ENCODE measurements at regions not wholly inside any gene's neighbourhood (a gene's known extent, or its start where the extent isn't known, plus 50 kb on each side); places are given as distances from the start of the nearest gene placed in this dataset.

DNA sequence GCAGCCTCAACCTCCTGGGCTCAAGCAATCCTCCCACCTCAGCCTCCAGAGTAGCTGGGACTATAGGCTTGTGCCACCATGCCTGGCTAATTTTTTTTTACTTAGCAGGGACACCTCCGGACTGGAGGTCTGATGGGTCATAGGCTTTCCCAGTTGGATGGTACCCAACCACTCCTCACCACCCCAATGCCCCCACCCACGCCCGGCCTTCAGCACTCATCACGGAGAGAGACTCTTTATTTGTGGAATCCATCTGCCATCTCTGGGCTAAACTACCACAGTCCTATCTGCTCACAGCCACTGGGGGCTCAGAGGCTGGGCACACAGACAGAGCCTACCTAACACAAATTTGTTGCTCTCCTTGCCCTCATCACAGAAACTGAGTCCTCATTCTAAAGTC, 58.3 kb upstream of the STXBP1 start:
- no peak for DNase-seq (ENCODE audit: low read depth)

DNA sequence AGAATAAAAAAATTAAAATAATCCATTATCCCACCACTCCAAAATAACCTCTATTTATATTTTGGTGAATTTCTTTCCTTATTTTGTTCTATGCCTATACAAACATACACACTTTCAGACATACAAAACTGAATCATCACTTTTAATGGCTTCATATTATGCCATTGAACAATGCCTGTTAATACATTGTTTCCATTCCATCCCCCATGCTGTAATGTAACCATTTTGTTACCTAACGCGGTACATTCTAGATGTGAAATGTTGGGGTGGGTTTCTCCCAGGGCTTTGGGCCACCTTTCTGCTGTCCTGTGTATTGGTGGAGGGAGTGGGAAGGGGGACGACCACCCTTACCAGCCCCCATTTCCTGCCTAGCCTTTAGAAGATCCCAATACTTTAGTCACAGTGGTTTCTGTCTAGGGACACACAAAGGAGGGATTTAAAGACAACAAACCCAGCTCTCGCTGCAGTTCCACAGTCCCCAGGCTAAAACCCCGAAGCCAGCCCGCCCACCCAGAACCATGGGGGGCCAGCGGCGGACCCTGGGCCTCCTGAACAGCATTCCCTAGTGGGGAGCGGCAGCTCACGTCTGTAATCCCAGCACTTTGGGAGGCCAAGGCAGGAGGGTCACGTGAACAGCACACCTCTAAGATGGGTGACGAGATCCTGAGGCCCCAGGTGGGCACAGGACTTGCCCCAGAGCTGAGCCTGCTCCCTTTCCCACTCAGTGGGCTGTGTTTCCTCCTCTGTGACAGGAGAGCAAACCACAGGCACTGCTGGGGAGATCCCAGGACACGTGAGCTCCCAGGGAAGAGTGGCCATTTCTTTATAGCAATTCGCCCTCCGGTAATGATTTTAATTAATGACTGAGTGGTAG, 56.9 kb upstream of the STXBP1 start:
- peak; percentile 69 for DNase-seq (ENCODE audit: low read depth)

DNA sequence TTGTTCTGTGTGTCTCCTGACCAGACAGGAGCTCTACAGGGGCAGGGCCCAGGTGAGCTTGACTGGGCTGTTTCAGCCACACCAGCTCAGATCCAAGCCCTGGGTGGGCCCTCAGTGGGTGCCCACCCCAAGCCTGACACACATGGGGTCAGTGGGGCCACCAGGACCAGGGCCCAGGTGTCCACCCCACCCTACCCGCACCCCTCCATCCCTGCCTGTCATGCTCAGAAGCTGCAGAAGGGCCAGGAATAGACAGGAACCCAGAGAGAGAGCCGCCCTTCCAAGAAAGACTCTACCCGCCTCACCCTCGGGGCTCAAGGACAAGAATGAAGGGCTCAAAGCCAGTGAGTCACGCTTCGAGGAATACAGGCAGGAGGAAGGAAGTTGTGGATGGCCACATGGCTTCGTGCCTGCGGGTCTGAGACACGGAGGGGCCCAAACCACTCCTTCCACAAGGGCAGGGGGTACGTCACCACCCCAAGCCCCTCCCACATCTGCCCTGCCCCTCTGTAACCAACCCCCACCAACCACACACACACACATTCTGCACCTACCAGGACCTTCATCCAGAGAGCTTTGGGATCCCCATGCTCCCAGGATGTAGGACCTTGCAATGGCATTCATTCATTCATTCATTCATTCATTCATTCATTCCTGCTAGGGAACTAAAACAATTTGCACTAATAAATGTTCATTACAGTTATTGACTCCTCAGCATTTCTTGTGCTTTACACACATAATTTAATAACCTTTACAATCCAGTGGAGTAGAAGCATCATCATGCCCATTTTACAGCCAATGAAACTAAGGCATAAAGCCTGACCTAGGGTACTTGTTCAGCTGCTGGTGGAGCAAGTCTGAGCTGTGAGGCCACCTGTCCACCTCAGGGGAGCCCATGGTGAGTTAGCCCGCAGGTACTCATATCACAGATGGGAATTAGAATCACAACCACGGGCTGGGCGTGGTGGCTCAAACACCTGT, 55.9 kb upstream of the STXBP1 start:
- peak; percentile 100 for DNase-seq (ENCODE audit: low read depth)

DNA sequence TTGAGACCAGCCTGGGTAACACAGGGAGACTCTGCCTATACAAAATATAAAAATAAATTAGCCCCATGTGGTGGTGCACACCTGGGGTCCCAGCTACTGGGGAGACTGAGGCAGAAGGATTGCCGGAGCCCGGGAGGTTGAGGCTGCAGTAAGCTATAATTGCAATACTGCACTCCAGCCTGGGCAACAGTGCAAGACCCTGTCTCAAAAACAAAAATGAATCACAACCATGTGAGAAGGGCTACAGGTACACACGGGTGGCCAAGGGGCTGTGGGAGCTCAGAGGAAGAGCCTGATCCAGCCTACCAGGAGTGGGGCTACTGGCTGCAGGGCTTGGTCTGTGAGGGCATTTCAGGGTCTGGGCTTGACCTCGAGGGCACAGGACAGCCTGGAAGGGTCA, 55.2 kb upstream of the STXBP1 start:
- no peak for DNase-seq (ENCODE audit: low read depth)

DNA sequence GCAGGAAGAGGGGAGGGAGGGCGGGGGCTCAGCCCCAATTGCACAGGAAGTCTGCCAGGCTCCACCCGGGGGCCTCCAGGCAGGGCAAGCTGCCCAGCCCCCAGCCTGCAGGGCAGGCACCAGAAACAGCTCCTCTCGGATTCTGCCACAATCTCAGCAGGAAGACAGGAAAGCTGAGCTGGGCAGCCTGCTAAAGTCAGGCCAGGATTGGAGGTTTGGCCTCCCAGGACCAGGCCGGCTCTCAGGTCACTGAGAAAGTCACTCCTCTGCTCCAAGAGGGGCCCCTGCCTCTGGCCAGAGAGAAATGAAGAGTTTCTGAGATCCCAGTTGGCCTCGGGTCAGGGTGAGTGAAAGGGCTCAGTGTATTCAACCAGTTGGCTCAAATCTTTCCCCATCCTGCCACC, 54.6 kb upstream of the STXBP1 start:
- peak; percentile 86 for DNase-seq (ENCODE audit: low read depth)

DNA sequence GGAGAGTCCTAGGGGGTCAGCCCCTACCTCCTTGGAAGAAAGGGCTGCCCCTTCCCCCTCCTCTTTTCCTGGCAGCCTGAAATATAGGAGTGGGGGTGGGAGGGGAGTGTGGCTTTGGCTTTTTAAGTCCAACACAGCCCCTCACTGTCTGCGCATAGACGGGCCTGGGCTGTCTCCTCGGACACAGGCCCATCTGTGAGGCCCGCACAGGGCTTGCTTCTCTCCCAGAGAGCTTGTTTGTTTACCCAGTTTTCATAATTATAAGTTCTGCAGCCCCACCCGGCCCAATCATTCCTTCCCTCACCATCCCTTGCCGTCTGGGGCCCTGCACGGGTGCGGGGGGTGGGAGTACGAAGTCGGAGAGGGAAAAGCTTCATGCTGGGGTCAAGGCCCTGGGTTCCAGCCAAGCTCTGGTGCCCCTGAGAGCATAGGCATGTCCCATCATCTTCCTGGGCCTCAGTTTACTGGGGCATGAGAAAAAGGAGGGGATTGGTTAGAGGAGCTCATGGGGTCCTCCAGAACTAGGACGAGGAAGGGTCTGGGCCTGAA, 54.0 kb upstream of the STXBP1 start:
- no peak for DNase-seq (ENCODE audit: low read depth)

DNA sequence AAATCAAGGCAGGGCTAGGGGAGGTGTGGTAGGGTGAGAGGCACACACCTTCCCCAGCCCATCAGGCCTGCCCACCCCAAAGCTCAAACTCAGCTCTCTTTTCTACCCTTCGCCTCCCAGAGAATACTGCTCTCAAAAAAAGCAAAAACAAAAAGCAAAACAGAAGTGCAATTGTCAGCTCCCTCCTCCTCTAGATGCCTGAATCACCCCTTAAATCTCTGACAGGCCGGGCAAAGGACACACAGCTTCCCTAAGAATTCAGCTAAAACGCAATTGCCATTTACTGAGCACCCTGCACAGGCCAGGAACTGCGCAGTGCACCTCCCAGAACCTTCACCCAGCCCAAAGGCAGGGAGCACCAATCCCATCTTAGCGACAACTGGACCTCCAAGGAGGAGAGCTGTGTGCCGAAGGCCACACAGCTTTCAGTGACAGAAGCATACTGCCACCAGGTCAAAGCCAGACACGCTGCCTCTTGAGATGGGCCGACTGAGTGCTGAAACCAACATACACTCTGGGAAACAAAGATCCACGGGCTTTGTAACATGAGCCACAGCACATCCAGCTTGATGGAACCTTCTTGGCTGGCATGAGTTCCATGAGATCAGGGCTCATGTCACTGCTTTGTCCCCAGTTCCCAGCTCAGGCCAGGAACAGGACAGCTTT, 53.4 kb upstream of the STXBP1 start:
- DNase-seq (ENCODE audit: low read depth): no peak

DNA sequence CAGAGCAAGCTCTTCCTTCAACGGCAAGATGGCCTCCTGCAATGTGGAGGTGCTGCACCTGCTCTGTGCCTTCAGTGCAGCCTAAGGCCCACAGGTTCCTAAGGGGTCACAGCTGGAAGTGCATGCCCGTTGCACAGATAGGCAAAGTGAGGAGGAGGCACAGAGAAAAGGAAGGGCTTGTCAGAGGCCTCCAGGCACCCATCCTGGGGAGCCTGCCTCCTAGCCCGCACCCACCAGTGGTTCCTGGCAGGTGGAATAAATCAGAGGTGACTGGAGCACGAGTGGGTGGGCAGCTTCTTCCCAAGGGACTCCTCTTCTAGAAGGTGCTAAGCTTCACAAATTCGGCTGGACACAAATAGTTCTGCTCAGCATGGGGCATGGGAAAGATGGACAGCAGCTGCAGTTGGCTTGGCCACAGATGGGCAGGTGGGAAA, 52.8 kb upstream of the STXBP1 start:
- peak; percentile 7 for DNase-seq (ENCODE audit: low read depth)

DNA sequence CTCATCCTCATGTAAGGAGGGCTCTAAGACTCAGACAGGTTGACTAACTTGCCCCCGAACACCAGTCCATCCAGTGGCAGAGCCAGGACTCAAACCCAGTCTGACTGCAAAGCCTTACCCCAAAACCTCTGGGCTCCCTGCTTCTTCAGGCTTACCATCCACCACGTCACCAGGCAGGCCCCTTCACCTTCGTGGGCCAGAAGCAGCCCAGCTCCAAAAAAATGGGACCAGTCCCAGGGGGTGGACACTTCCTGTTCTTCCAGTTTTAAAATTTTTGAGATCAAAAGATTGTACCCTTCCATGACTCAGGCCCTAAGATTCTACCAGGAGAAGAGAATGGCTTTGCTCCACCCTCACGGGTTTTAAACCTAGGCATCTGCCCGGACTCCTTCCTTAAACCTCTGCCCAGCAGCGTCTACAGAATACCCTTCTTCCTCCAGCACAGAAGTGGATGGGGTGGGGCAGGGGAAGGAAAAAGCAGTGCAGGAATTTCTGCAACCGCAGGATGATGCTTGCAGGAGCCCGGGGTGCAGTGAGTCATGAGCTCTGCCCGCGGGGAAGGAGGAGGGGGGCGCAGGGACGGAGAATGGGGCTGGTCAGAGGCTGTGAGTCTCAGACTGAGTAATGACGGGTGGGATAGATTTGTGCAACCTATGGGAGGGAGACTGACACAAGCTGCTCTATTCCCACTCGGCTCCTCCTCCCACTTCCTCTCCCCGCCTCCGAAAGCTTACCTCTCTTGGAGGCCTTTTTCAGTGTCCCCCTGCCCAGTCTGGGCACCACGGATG, 50.4 kb upstream of the STXBP1 start:
- DNase-seq (ENCODE audit: low read depth): peak; percentile 100
